Stimulated activated effector memory CD8-positive, alpha-beta T cell treated with anti-CD3 and anti-CD28 coated beads, Interleukin-12 subunit alpha, Interleukin-12 subunit beta, amount 100 ng/mL, for 72 hours (primary cell): ENCODE measurements at regions not wholly inside any gene's neighbourhood (a gene's known extent, or its start where the extent isn't known, plus 50 kb on each side); places are given as distances from the start of the nearest gene placed in this dataset.
A peak's percentile ranks its signal among the peaks of the same experiment; 100 is the strongest.

ENCODE experiments used
- ATAC-seq: fragments of 150-1000 bp; cut with Tn5 transposase; 2 replicates; pipeline ENCODE4 v1.10.0; 2021
- DNase-seq, 2 donors: peaks; one replicate each; pipeline ENCODE4 v3.0.0; 2021 to 2022; ENCODE audit warnings: low spot score in 2 of 2
- H3K27ac Mint-ChIP-seq: one replicate; pipeline ENCODE4 v1.8.0; 2022; ENCODE audit warnings: mild to moderate bottlenecking, mixed read lengths
- H3K36me3 Mint-ChIP-seq: one replicate; pipeline ENCODE4 v1.8.0; 2022; ENCODE audit warnings: mild to moderate bottlenecking, mixed read lengths
- H3K4me1 Mint-ChIP-seq: one replicate; pipeline ENCODE4 v1.8.0; 2022; ENCODE audit warnings: mixed read lengths
- H3K4me3 Mint-ChIP-seq: one replicate; pipeline ENCODE4 v1.8.0; 2022; ENCODE audit warnings: mild to moderate bottlenecking, mixed read lengths
- H3K9me3 Mint-ChIP-seq: one replicate; pipeline ENCODE4 v1.8.0; 2022; ENCODE audit warnings: mixed read lengths

DNA sequence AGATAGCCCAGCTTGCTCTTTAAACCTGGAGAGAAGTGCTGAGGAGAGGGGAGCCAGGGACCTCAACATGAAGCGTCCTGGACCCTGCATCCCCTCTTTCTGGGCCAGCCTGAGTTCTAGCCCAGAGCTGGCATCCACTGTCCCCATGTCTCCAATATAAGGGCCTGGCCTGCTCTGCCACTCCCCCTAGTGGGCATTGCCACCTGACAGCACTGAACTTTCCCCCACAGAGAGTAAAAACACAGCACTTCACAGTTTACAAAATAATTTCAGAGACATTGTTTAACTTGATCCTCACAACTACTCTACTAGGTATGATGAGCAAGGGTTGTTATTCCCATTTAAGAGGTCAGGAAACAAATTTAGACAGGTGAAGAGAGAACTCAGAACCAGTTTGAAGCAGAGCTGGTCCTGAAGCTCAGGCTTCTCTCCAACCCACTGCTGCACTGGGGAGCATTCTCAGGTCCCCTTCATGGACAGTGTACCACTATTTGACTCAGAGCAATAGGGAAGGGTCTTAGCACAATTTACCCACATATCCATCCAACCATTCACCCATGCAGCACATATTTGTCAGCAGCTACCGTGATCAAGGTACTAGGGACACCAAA lies 151.2 kb downstream of the DMRTA2 start:
- Mint-ChIP-seq H3K9me3 (no peaks in the 10 kb centered on the region), H3K4me1 (no peaks in the 10 kb centered on the region), H3K27ac (no peak overlapping the region), H3K36me3 (no peaks in the 10 kb centered on the region), H3K4me3 (no peak overlapping the region)
- DNase-seq (peak in 1 of 2 donors; percentile 49), ATAC-seq (peak; percentile 37)

DNA sequence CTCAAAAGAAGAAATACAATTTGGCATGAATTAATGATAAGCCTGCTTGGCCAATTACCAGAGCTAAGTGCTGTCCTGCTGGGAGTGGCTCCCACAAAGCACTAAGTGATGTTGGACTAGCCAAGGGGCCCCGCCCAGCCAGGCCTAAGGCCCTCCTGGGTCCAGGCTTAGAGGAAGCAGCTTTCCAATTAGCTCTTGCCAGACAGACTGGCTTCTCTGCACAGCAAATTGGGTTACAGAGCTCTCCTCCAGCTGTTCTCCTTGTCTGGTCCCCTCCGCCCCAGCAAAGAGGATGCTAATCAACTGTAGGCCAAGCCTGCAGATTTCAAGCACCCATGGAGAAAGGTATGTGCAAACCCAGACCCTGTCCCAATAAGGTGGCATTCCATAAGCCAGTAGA lies 151.9 kb downstream of the DMRTA2 start:
- H3K9me3 Mint-ChIP-seq = no peaks in the 10 kb centered on the region
- no peak for ATAC-seq
- no peaks in the 10 kb centered on the region for H3K4me1 Mint-ChIP-seq
- DNase-seq = no peak
- H3K27ac Mint-ChIP-seq = no peak overlapping the region
- no peaks in the 10 kb centered on the region for H3K36me3 Mint-ChIP-seq
- no peak overlapping the region for H3K4me3 Mint-ChIP-seq

DNA sequence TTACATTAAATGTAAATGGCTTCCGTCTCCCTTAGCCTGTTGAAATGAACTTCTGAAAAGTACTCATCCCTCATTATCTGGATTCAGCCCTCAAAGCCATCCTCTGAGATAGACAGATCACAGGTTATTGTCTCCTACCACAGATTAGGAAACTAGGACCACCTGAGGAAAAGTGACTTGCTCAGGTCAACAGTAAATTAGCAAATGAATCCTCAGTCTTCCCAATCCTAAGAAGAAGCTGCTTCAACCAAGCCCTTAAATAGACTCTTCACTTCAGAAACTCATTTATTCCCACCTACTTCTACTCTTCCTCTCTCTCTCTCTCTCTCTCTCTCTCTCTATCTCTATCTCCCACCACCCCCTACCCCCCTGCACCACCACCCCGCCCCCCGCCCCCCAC lies 152.3 kb downstream of the DMRTA2 start:
- DNase-seq (no peak), ATAC-seq (no peak)
- Mint-ChIP-seq H3K4me3 (no peak overlapping the region), H3K4me1 (no peaks in the 10 kb centered on the region), H3K36me3 (no peaks in the 10 kb centered on the region), H3K9me3 (no peaks in the 10 kb centered on the region), H3K27ac (no peak overlapping the region)

DNA sequence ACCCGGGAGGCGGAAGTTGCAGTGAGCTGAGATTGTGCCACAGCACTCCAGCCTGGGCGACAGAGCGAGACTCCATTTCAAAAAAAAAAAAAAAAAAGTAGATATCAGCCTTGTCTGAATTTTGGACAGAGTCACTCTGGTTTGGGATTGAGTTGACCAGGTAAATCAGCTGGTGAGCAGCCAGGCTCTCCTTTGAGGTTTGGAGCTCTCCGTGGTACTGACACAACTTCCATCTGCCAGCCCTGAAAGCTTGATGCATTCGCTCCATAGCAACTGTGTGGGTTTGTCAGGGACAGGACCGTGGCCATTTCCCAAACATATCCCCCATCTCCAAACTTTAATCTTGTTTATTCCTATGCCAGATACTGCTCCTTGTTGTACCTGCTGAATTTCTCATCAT lies 155.2 kb downstream of the DMRTA2 start:
- DNase-seq (no peak), ATAC-seq (no peak)
- Mint-ChIP-seq H3K36me3 (no peaks in the 10 kb centered on the region), H3K27ac (no peak overlapping the region), H3K9me3 (no peaks in the 10 kb centered on the region), H3K4me3 (no peak overlapping the region), H3K4me1 (no peaks in the 10 kb centered on the region)

DNA sequence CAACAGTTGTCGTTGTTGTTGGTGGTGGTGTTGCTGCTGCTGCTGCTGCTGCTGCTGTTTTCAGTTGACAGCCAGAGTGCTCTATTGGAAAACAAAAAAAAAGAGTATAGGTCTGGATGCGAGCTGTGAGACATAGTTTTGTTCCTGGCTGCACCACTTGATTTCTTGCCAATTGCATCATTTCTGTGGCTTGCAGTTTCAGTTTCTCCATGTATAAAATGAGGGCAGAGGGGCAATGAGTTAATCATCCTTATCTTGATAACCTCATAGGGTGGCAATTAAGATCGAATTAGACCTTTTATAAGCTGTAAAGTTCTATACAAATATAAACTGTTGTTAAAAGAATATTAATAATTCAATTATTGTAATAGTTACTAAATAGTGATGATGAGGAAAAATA lies 156.7 kb downstream of the DMRTA2 start:
- H3K4me3 Mint-ChIP-seq = no peak overlapping the region
- no peaks in the 10 kb centered on the region for H3K9me3 Mint-ChIP-seq
- no peaks in the 10 kb centered on the region for H3K4me1 Mint-ChIP-seq
- DNase-seq (no peak), ATAC-seq (no peak)
- no peak overlapping the region for H3K27ac Mint-ChIP-seq
- no peaks in the 10 kb centered on the region for H3K36me3 Mint-ChIP-seq

DNA sequence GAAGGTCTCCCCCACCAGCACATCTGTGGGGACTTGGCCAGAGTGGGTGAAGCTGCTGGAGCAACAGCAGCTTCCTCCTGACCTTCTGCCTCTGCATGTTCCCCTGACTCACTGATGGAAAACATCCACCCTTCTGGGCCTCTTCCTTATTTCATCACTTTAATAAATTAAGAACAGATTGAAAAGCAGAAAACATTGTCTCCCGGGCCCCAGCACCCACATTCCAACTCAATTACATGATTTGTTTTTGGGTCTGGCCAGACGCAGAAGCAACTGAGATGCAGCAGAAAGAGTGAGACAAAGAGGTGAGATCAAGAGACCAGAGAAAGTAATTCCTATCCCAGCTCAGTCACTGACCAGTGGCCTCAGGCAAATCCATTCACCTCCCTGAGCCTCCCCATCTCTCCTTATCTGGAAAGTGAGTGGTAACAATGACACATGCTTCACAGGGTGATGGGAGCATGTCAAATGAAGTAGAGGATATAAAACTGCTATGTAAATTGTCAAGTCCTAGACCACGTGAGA lies 157.1 kb downstream of the ELAVL4 start:
- no peak for ATAC-seq

DNA sequence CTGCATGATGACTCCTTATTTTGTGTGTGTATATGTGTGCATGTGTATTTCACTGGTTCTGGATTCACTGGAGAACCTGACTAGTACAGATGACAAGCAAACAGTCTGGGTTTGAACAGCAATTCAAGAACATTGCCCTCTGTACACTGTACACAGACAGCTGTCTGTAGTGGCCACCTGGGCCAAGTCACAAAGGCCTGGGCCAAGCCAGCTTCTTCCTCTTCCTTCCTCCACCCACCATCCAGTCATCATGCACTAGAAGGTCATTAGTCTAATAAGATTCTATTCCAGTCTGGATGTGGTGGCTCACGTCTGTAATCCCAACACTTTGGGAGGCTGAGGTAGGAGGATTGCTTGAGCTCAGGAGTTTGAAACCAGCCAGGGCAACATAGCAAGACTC lies 155.9 kb downstream of the ELAVL4 start:
- H3K4me3 Mint-ChIP-seq = no peak overlapping the region
- ATAC-seq (no peak), DNase-seq (no peak)
- no peaks in the 10 kb centered on the region for H3K36me3 Mint-ChIP-seq
- H3K4me1 Mint-ChIP-seq = no peaks in the 10 kb centered on the region
- no peak overlapping the region for H3K27ac Mint-ChIP-seq
- H3K9me3 Mint-ChIP-seq = no peaks in the 10 kb centered on the region

More for the DNA sequence above, 157.1 kb downstream of the ELAVL4 start:
- Mint-ChIP-seq H3K4me3 (no peak overlapping the region), H3K27ac (no peak overlapping the region), H3K4me1 (no peaks in the 10 kb centered on the region), H3K9me3 (no peaks in the 10 kb centered on the region), H3K36me3 (no peaks in the 10 kb centered on the region)
- DNase-seq = no peak

DNA sequence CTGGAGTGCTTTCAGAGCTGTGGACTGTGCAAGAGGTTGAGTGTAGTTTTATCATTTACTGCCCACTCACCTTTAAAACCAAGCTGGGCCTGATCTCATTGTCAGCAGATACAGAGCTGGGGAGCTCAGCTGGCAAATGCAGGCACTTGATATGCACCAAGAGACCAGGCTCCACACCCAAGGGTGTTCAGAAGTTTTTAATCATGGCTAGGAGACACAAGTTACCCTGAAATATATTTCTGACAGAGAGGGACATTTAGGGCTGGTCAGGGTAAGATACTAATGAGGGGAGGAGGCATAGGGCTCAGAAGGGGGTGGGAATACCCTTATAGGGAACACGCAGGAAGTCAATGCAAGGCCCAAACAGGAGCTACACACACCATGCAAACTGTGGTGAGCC lies 153.7 kb downstream of the ELAVL4 start:
- no peaks in the 10 kb centered on the region for H3K4me1 Mint-ChIP-seq
- ATAC-seq (no peak), DNase-seq (no peak)
- H3K4me3 Mint-ChIP-seq = no peak overlapping the region
- no peaks in the 10 kb centered on the region for H3K36me3 Mint-ChIP-seq
- no peak overlapping the region for H3K27ac Mint-ChIP-seq
- no peaks in the 10 kb centered on the region for H3K9me3 Mint-ChIP-seq

DNA sequence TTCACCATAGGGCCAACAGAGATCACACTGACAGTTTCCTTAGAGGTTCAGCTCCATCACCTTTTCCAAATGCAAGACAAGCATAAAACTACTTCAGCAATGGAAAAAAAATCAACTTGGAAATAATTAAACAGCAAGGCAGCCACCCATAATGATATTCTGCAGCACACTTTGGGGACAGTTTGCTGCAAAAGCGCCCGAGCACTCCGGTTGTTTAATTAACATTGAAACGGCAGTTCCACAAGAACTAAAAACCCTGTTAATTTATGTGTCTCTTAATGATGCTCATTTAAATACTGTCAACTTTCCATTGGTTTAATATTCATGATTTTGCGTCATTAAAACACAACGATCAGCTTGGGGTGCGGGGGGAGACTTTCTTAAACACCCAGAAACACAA lies 153.2 kb downstream of the ELAVL4 start:
- H3K4me1 Mint-ChIP-seq = no peaks in the 10 kb centered on the region
- no peak overlapping the region for H3K4me3 Mint-ChIP-seq
- no peak for ATAC-seq

DNA sequence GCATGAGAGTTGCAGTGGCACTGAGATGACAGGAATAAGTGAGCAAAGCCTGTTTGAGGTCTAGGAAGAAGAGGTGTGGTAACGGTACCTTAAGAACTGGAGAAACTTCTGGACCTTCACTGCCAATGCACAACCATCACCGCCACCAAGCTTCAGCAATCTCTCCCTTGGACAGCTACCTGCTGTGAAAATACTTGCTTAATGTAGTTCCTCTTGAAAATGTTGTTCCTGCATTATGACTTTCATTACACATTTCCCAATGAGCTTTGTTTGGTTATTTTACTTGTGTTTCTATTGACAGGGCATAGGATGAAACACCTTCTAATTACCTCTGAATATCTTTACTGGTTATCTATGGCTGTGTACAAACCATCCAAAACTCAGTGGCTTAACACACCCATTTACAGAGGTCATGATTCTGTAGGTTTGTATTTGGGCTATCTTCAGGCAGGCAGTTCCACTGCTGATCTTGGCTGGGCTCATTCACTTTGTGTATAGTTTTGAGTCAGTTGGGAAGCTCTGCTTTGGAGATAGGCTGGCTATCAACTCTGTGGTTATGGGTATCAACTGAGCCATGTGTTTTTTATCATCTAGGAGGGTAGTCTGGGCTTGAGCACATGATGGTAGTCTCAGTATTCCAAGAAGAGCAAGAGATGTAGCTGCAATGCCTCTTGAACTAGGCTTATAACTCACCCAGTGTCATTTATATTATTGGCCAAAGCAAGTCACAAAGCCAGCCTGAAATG lies 149.4 kb downstream of the ELAVL4 start:
- Mint-ChIP-seq H3K27ac (no peak overlapping the region), H3K36me3 (no peaks in the 10 kb centered on the region)
- ATAC-seq = no peak

More for the DNA sequence above, 153.2 kb downstream of the ELAVL4 start:
- Mint-ChIP-seq H3K27ac (no peak overlapping the region), H3K36me3 (no peaks in the 10 kb centered on the region), H3K9me3 (no peaks in the 10 kb centered on the region)
- DNase-seq = no peak

DNA sequence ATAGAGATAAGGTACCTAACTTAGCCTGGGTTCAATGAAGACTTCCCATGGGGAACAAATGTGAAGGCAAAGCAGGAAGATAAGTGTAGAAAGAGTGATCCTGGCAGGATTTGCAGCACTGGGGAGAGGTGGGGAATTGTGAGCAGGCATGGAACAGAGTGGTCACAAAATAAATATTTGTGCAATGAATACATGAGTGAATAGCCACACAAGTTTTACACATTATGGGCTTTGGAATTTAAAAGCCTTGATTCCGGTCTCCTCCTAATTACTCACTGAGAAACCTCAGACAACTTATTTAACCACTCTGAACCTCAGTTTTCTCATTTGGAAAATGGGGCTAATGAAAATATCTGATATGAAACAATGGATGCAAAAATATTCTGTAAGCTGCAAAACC lies 148.3 kb downstream of the ELAVL4 start:
- no peak overlapping the region for H3K4me3 Mint-ChIP-seq
- no peaks in the 10 kb centered on the region for H3K9me3 Mint-ChIP-seq
- no peak overlapping the region for H3K27ac Mint-ChIP-seq
- DNase-seq (no peak), ATAC-seq (no peak)
- H3K36me3 Mint-ChIP-seq = no peaks in the 10 kb centered on the region
- H3K4me1 Mint-ChIP-seq = no peaks in the 10 kb centered on the region

More for the DNA sequence above, 149.4 kb downstream of the ELAVL4 start:
- Mint-ChIP-seq H3K4me1 (no peaks in the 10 kb centered on the region), H3K4me3 (no peak overlapping the region), H3K9me3 (no peaks in the 10 kb centered on the region)
- no peak for DNase-seq
